ENCODE measurements at regions not wholly inside any gene's neighbourhood (a gene's known extent, or its start where the extent isn't known, plus 50 kb on each side); places are given as distances from the start of the nearest gene placed in this dataset.
"Not testable (repeated sequence)": the region's sequence is repeated elsewhere in the genome, so short reads cannot be mapped to it uniquely, and the experiment has no call there.

- no peak for DNase-seq
These were observed 94.4 kb upstream of the TNFSF4 start for GRCh38 chr1:173301507-173301906.

- DNase-seq: no peak
These were observed 95.2 kb upstream of the TNFSF4 start for GRCh38 chr1:173302366-173302765.

- no peak for DNase-seq
These were observed 96.0 kb upstream of the TNFSF4 start for GRCh38 chr1:173302890-173303829.

GRCh38 chr1:173303984-173304383 is 96.9 kb upstream of the TNFSF4 start:
- DNase-seq: no peak

DNA sequence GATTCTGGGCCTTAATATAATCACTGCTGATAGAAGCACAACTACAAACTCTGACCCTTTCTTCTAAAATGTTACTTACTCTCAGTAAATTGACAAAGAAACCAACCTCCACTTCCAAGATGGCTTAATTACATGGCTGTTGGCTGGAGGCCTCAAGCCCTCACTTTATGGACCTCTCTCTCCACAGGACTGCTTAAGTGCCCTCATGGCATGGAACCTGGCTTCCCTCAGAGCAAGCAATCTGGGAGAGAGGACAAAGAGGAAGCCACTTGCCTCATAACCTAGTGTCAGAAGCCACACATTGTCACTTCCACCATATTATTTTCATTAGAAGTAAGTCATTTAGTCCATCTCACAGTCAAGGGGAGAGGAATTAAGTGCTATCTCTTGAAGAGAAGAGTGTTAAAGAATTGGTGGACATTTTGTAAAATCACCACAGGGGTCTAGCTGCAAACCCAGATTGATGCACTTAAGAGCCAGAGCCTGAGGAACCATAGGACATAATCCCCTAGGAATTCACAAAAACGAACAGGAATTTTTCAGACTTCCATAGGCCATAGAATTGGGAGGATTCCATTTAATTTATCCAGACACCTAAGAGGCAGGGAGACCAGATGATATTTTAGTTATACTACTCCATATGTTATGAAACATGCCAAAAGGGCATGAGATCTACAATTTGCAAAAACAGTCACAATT is 97.5 kb upstream of the TNFSF4 start:
- no peak for DNase-seq

- no peak for DNase-seq
These were observed 100.7 kb upstream of the TNFSF4 start for GRCh38 chr1:173307845-173308244.

GRCh38 chr1:173314656-173315055 is 107.5 kb upstream of the TNFSF4 start:
- no peak for DNase-seq

- no peak for DNase-seq
These were observed 108.2 kb upstream of the TNFSF4 start for GRCh38 chr1:173315296-173315695.

DNA sequence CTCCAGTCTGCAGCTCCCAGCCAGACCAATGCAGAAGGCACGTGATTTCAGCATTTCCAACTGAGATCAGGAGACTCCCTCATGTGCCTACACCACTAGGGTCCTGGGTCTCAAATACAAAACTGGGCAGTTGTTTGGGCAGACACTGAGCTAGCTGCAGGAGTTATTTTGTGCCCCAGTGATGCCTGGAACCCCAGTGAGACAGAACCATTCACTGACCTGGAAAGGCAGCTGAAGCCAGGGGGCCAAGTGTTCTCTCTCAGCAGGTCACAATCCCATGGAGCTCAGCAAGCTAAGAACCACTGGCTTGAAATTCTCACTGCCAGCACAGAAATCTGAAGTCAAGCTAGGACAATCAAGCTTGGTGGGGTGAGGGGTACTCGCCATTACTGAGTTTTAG is 111.7 kb upstream of the TNFSF4 start:
- no peak for DNase-seq

- not testable (repeated sequence) for DNase-seq
These were observed 117.2 kb upstream of the TNFSF4 start for GRCh38 chr1:173324352-173324751.

GRCh38 chr1:173327987-173328386 is 120.9 kb upstream of the TNFSF4 start:
- not testable (repeated sequence) for DNase-seq

DNA sequence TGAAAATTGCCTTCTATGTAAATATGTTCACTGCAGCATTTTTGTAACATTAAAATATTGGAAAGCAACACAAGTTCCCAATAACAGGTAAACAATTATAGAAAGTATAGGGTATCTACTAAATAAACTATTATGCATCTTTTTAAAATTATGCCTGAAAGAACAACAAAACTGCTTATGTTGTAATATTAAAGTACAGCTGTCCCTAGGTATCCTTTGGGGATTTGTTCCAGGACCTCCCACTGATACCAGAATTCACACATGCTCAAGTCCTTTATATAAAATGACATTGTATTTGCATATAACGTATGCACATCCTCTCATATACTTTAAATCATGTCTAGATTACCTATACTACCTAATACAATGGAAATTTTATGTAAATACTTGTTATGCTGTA is 121.8 kb upstream of the TNFSF4 start:
- DNase-seq: no peak

DNA sequence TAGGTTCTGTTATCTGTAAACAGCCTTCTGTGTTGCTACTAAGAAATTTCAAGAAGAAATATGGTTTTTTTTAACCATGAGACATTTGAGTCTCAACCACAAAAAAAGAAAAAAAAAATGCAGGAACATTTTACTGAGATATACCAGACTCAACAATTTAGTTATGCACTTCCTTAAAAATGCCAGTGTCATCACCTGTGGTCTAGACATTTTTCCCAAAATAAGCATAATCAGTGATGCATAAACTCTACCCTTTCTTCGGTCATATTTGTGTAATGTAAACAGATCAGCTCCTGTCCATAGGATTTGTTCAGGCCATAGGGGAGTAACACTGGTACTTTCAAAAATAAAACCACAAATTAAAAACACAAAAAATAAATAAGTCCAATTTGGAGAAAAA is 122.6 kb upstream of the TNFSF4 start:
- DNase-seq: no peak

DNA sequence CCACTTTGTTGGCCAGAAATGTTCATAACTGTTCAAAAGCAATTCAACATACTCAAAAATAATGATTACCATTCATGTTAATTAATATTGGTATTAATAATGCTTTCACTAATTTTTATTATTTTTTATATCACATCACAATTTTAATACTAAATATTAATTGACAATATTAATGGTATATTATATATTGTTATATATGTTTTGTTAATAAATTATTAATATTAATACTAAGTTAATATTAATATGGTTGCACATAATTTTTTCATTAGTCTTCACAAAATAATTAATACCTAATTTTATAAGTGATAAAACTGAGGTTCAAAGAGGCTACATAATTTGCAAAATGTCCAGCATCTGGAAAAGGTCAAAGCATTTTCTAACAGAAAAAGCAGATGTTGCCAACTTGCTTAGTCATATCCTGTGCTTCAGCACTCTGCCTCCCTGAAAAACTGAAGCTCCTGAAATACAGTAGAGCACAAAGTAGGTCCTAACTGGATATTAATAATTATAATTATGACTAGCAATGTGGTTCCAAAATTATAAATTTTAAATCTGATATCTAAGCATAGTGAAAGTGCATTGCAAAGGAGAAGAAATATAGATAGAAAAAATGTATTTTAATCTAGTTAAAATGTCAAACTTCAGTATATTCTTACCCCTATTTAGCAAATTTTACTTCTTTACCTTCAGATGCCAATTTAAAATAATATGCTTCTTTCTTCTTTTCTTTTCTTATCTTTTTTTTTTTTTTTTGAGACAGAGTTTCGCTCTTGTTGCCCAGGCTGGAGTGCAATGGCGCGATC is 123.2 kb upstream of the TNFSF4 start:
- DNase-seq: no peak

DNA sequence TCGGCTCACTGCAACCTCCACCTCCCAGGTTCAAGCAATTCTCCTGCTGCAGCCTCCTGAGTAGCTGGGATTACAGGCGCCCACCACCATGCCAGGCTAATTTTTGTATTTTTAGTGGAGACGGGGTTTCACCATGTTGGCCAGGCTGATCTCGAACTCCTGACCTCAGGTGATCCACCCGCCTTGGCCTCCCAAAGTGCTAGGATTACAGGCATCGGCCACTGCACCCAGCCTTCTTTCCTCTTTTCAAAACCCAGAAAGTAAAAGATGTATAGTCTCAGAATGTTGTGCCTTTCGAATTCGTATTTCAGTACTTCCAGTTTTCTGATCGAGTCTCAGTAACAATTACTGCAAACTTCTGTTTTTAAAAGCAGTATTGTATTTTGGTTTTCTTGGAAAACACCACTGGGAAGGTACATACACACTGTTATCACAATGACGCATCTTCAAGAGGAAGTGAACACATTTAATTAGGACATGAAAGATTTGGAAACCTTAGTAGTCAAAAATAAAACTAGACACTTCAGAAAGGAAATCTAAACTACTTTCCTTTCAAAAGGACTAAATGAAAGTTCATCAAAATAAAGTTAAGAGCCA is 123.9 kb upstream of the TNFSF4 start:
- DNase-seq: not testable (repeated sequence)

GRCh38 chr1:173332026-173332425 is 124.9 kb upstream of the TNFSF4 start:
- DNase-seq: no peak

GRCh38 chr1:173333581-173333980 is 126.5 kb upstream of the TNFSF4 start:
- no peak for DNase-seq

- DNase-seq: no peak
These were observed 130.0 kb upstream of the TNFSF4 start for GRCh38 chr1:173337126-173337525.

GRCh38 chr1:173341307-173341706 is 134.2 kb upstream of the TNFSF4 start:
- no peak for DNase-seq

DNA sequence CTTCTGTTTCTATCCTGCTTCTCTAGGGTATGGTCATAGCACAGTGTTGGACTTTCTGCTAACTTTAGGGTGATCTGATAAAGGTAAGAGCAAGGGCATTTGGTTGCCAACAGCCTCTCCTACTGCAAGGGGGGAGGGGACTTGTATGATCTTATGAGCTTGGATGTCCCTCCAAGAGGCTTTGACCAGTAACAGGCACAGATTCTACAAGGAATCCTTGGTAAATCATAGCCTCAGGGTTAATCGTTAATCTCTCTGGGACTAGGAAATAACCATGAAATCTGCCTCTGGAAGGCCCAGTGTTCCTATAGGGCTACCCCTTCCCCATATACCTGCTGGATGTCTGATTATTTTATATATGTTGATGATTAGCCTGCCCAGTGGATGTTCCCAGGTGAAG is 134.8 kb upstream of the TNFSF4 start:
- no peak for DNase-seq

GRCh38 chr1:173342736-173343135 is 134.4 kb upstream of the PRDX6 start:
- DNase-seq: no peak

- DNase-seq: no peak
These were observed 132.9 kb upstream of the PRDX6 start for GRCh38 chr1:173344034-173344743.
